GM18951 (cell line): ENCODE measurements at regions not wholly inside any gene's neighbourhood (a gene's known extent, or its start where the extent isn't known, plus 50 kb on each side); places are given as distances from the start of the nearest gene placed in this dataset.
"Not testable (repeated sequence)": the region's sequence is repeated elsewhere in the genome, so short reads cannot be mapped to it uniquely, and the experiment has no call there.

Source experiments
- POLR2A ChIP-seq: IDR thresholded peaks from 4 replicates; pipeline ENCODE4 v1.6.1; 2011; ENCODE audit warnings: mild to moderate bottlenecking; ENCODE audit not compliant: insufficient read length, insufficient read depth; ENCODE audit errors: extremely low read depth
- in situ Hi-C: fragments of 300-500 bp; cut with MboI; formaldehyde crosslinking; loops from one replicate; pipeline ENCODE4 v1.12.0; 2022; ENCODE audit warnings: low sequenced_read_pairs, mixed read lengths, inconsistent platforms; ENCODE audit not compliant: unreplicated experiment

DNA sequence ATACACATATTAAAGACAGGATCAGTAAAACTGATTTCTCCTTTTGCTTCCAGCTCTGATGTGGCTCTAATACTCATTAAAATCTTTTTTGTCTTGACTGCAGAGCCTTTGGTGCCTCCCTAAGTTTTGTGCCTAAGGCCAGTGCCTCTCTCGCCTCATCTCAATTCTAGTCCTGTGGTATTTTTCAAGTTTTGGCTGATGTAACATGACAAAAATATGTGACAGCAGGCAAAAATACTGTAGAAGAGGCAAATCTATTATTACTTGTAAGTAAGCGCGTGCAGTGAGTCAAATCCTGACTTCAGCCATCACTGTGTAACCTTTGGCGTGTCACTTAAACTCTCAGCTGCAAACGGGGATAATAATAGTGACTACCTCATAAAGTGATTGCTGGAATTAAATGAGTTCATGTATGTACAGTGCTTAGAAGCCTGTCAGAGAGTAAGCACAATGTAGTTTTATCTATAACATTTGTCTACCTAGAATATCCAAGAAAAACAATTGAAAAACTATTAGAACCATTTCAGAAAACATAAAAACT is 74.0 kb downstream of the MAB21L3 start:
- in situ Hi-C loops: no loop called here
- TF ChIP-seq POLR2A: no peak

DNA sequence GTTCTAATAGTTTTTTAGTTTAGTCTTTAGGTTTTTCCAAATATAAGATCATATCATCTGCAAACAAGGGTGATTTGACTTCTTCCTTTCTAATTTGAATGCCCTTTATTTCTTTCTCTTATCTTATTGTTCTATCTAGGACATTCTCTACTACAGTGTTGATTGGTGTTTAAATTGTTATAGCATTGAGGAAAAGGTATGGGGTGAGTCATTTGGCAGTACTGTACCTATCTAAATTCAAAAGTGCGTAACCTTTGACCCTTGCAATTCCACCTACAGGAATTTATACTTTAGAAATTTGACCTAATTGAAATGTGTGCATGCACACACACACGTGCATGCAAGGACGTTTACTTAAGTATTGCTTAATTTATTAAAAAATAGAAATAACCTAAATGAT is 78.3 kb downstream of the MAB21L3 start:
- in situ Hi-C loops: no loop called here
- TF ChIP-seq POLR2A: no peak

DNA sequence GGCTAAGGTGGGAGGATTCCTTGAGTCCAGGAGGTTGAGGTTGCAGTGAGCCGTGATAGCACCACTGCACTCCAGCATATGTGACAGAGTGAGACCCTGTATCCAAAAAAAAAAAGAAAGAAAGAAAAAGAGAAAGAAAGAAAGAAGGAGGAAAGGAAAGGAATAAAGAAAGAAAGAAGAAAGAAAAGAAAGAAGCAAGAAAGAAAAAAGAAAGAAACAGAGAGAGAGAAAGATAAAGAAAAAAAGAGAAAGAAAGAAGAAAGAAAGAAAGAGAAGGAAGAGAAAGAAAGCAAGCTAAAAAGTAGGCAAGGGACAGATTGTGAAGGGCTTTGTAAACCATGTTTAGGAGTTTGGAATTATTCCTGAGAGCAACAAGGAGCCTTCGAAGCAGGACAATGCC is 80.1 kb downstream of the MAB21L3 start:
- in situ Hi-C loops: no loop called here
- no peak for TF ChIP-seq POLR2A

GRCh38 chr1:116193768-116194167 is 82.6 kb downstream of the MAB21L3 start:
- in situ Hi-C loops: no loop called here
- TF ChIP-seq POLR2A: no peak

- in situ Hi-C loops: no loop called here
- no peak for TF ChIP-seq POLR2A
Measured at GRCh38 chr1:116194568-116194967, 83.4 kb downstream of the MAB21L3 start.

DNA sequence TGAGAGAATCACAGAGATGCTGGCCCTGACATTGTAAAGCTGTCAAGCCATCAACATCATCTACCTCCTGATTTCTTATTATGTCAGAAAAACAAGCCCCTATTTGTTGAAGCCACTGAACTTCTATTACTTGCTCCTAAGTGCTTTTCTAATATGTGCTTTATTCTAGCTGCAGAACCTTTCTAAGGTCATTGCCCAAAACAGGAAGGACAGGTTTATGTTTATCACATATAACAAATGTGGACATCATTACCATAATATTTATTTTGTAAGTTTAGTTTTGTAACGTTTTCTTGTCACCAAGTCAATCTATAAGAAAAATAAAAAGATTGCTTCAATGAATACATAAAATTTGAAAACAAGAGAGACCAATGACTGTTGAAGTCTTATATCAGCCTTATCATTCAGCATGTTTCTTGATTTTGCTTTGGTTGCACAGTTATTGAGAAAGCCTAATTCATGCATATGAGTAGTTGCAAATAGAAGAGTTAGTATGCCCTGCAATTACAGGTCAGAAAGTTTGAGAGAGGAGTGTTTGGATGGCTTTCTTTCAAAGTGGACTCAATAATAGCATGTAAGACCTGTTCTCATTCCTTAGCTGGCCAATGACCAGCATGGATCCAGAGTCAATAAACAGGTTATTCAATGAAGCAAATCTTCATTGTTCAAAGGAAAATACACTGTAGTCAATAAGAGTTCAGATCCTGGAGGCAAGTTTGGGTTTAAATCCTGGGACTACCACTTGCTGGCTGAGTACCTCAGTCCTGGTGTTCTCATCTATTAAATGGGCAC is 84.1 kb downstream of the MAB21L3 start:
- TF ChIP-seq POLR2A: no peak
- in situ Hi-C loops: no loop called here

- in situ Hi-C loops: not testable (repeated sequence)
Measured at GRCh38 chr1:116200343-116200742, 89.1 kb downstream of the MAB21L3 start.

DNA sequence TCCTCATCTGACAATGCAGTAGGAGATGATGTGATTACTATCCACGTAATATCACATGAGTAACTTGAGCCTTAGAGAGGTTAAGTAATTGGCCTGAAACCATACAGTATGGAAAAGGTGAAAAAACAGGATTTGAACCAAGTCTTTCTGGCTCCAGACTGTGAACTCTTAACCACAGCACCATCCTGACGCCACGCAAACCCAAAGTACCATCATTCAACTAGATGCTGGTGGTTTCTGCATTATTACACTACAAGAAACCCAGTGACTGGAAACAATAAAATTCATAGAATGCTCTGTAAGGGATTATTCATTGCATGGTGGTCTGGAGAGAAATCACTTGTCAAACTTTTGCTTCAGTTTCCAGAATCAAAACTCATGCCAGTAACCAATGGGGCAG is 90.7 kb downstream of the MAB21L3 start:
- in situ Hi-C loops: no loop called here
- no peak for TF ChIP-seq POLR2A

- in situ Hi-C loops: no loop called here
- TF ChIP-seq POLR2A: no peak
Measured at GRCh38 chr1:116203181-116203723, 92.1 kb downstream of the MAB21L3 start.

GRCh38 chr1:116203920-116204319 is 92.7 kb downstream of the MAB21L3 start:
- in situ Hi-C loops: no loop called here
- TF ChIP-seq POLR2A: no peak

- in situ Hi-C loops: no loop called here
- TF ChIP-seq POLR2A: no peak
Measured at GRCh38 chr1:116205941-116206679, 94.9 kb downstream of the MAB21L3 start.

DNA sequence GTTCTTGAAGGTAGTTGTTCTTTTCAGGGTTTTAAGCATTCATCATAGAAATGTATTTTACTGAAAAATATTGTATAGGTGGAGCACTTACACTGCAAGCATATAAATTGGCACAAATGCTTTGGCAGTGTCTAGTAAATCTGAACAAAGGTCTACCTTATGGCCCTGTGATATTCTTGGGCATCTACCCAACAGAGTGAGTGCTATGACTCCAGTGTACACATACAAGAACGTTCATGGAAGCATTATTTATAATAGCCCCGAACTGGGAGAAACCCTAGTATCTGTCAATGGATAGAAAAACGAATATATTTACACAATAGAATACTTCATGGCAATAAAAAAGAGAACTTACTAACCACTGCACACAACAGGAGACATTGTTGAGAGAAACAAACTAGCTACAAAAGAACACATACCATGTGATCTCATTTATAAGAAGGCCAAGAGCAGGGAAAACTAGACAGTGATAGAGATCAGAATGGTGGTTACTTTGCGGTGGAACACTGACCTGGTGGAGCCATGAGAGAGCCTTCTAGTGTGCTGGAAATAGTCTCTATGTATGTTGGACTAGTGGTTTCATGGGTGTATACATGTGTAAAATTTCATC is 96.0 kb downstream of the MAB21L3 start:
- TF ChIP-seq POLR2A: no peak
- in situ Hi-C loops: no loop called here

DNA sequence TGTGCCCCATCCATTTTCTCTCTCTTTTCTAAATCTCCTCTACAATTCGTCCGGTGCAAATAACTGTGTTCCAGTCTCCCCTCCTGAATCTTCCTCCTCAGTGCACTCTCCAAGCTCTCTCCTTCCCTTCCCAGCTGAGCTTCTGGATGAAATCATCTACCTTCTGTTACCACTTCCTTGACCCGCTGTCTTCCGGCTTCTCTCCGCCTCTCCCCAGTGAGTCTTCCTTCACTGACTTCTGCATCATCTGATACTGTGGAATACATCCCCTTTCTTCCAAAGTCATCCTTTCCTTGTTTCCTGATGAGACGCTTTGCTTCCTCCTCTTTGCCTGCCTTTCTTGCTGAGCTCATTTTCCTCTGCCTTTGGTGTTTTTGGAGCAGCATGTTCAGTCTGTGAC is 96.9 kb downstream of the MAB21L3 start:
- no peak for TF ChIP-seq POLR2A
- in situ Hi-C loops: no loop called here

- TF ChIP-seq POLR2A: no peak
- in situ Hi-C loops: no loop called here
Measured at GRCh38 chr1:116211294-116211693, 100.1 kb downstream of the MAB21L3 start.

DNA sequence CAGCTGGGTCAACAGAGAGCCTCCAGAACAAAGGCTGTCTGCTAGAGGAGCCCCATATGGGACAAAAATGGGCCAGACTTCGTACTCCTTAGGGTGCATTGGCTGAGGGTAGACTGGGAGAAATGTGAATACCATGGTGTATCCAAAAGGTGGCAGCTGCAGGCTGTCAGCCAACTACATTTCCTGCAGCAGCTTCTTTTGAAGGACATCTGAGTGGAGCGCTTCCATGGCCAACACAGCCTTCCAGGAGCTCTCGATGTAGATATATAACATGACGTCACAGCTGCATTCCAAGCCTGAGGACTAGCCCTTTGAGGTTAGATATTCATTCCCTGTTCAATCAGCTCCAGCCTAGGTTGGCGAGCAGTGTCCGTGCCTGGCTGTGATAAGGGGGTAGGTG is 107.7 kb downstream of the MAB21L3 start:
- in situ Hi-C loops: no loop called here
- TF ChIP-seq POLR2A: no peak
